Erythroblast (primary cell): ENCODE measurements at regions not wholly inside any gene's neighbourhood (a gene's known extent, or its start where the extent isn't known, plus 50 kb on each side); places are given as distances from the start of the nearest gene placed in this dataset.

ENCODE experiments used
- GATA1 ChIP-seq: IDR thresholded peaks from 2 replicates; pipeline ENCODE4 v1.6.1; 2011; ENCODE audit warnings: low read depth, mild to moderate bottlenecking, control low read depth, low read length, moderate library complexity
- POLR2A ChIP-seq: IDR thresholded peaks from 2 replicates; pipeline ENCODE4 v1.6.1; 2011; ENCODE audit warnings: mild to moderate bottlenecking, low read length

DNA sequence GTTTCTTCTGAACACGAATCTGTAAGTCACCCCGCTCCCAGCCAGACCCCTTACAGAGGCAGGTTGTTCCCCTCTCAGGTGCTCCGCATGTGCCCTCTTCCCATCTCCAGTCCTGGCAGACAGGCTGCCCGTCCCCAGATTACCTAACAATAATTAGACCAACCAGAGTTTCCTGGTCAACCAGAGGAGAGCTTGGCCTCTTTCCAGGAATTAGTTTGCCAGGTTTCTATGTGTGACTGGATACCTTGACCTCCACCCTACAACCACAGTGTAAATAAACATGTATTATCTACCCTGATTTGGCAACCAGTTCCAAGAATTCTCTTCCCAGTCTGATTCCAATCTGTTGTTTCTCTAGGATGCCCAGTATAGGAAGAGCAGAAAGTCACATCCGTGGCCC lies 178.0 kb upstream of the UMPS start:
- TF ChIP-seq POLR2A = no peak
- TF ChIP-seq GATA1 = no peak
